HG02623 (cell line): ENCODE measurements at regions not wholly inside any gene's neighbourhood (a gene's known extent, or its start where the extent isn't known, plus 50 kb on each side); places are given as distances from the start of the nearest gene placed in this dataset.
"Not testable (repeated sequence)": the region's sequence is repeated elsewhere in the genome, so short reads cannot be mapped to it uniquely, and the experiment has no call there.

Experiments used
- ATAC-seq: cut with Tn5 transposase; IDR thresholded peaks from one replicate; pipeline ENCODE4 v1.9.1; 2021; ENCODE audit warnings: moderate library complexity; ENCODE audit not compliant: unreplicated experiment

GRCh38 chr20:53891306-53891894, 179.0 kb downstream of the BCAS1 start:
- no peak for ATAC-seq

- no peak for ATAC-seq
Observed at GRCh38 chr20:53890443-53891305, 179.7 kb downstream of the BCAS1 start.

GRCh38 chr20:53889411-53890148, 180.8 kb downstream of the BCAS1 start:
- ATAC-seq: no peak

DNA sequence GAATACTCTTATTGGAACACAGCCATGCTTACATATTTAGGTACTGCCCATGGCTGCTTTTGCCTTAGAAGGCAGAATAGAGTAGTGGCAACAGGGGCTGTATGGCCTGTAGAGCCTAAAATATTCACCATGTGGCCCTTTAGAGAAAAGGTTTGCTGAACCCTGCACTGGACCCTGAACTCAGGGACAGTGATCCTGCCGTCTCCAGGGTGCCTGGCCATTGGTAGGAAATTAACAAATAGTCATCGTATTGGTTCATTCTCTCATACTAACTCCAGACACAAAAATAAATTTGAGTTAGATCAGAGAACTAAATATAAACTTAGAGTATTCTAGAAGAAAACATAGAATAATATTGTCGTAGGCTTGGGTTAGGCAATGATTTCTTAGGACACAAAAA, 181.4 kb downstream of the BCAS1 start:
- ATAC-seq: no peak

- no peak for ATAC-seq
Observed at GRCh38 chr20:53888510-53888909, 181.9 kb downstream of the BCAS1 start.

GRCh38 chr20:53887973-53888372, 182.4 kb downstream of the BCAS1 start:
- no peak for ATAC-seq

GRCh38 chr20:53884859-53885541, 185.4 kb downstream of the BCAS1 start:
- ATAC-seq: no peak

GRCh38 chr20:53883098-53883911, 187.1 kb downstream of the BCAS1 start:
- no peak for ATAC-seq

- not testable (repeated sequence) for ATAC-seq
Observed at GRCh38 chr20:53882438-53882986, 187.9 kb downstream of the BCAS1 start.

- ATAC-seq: no peak
Observed at GRCh38 chr20:53881362-53881761, 189.0 kb downstream of the BCAS1 start.

- no peak for ATAC-seq
Observed at GRCh38 chr20:53880108-53880641, 190.2 kb downstream of the BCAS1 start.

- no peak for ATAC-seq
Observed at GRCh38 chr20:53879048-53879684, 191.2 kb downstream of the BCAS1 start.

DNA sequence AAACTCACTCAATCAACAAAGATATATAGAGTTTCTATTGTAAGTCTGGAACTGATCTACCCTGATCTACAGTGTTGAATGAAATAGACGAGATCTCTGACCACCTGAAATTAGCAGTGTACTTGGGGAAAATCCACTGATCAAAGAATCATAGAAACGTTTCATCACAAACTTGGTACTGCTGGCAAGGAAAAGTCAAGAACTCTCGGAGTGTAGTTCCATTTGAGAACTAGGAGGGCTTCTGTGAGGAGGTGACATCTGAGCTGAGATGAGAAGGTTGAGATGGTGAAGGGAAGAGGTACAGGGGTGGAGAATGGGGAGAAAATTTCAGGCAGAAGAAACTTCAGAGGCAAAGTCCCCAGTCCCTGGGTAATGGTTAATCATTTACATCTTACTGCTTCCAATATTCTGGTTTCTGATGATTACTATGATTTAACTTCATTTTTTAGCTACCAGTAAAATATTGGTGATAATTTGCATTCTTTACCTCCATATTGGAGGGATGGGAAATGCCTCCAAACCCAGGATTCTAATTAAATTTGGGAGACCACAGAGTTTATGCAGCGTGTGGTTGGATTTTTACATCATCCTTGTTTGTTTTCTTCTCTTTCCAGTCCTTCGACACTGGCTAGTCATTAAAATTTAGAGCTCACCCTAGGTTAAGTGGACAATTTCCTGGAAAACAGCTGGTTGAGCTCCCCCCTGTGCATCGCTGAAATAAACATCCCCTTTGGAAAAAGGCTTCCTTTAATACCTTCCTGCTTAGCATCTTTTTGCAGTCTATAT, 191.9 kb downstream of the BCAS1 start:
- no peak for ATAC-seq

DNA sequence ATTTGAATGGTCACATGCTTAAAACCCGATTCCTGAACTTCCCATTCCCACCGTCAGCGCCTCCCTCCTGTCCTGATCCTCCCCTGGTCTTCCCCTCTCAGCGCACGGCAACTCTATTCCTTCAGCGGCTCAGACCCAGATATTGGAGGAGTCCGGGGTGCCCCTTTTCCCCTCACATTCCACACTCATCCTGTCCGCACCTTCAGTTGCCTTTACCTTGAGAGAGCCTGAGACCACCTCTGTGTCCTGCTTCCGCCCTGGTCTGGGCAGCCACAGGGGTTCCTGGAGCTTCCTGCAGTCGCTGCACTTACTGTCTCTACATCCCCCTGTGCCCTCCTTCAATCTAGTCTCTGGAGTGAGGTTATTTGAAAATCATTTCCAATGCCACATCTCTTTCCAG, 193.4 kb downstream of the BCAS1 start:
- ATAC-seq: no peak

- no peak for ATAC-seq
Observed at GRCh38 chr20:53876470-53876869, 193.9 kb downstream of the BCAS1 start.

- no peak for ATAC-seq
Observed at GRCh38 chr20:53875452-53875851, 194.9 kb downstream of the BCAS1 start.

GRCh38 chr20:53874706-53875105, 195.7 kb downstream of the BCAS1 start:
- no peak for ATAC-seq

DNA sequence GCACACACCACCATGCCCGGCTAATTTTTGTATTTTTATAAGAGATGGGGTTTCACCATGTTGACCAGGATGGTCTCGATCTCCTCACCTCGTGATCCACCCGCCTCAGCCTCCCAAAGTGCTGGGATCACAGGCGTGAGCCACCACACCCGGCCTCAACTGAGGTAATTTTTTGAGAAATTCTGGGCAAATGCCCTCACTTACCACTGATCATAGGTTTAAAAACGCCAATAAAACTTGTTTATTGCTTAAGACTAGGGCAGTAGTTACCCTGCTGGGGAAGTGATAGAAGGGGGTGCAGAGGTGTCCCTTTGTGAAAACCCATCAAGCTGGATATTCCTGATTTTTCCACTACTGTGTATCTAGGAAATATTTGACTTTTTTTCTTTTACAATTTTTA, 196.3 kb downstream of the BCAS1 start:
- ATAC-seq: no peak

- ATAC-seq: no peak
Observed at GRCh38 chr20:53873230-53873604, 197.2 kb downstream of the BCAS1 start.
